Left colon (tissue), 2 donors: ENCODE measurements at regions not wholly inside any gene's neighbourhood (a gene's known extent, or its start where the extent isn't known, plus 50 kb on each side); places are given as distances from the start of the nearest gene placed in this dataset.
A peak's percentile ranks its signal among the peaks of the same experiment; 100 is the strongest.
"Not testable (repeated sequence)": the region's sequence is repeated elsewhere in the genome, so short reads cannot be mapped to it uniquely, and the experiment has no call there.

ENCODE experiments used
- ATAC-seq: fragments of 200-7000 bp; cut with Tn5 transposase; one replicate; pipeline ENCODE4 v1.9.1; 2020; ENCODE audit warnings: mild to moderate bottlenecking, moderate library complexity
- DNase-seq, 2 donors: peaks; one replicate each; pipeline ENCODE4 v3.0.0-alpha.2; 2020
- intact Hi-C, 2 donors: fragments of 100-400 bp; cut with DNase I in 1 of 2; cut with micrococcal nuclease in 1 of 2; formaldehyde crosslinking; loops; one replicate each; pipeline versions ENCODE4 v1.11.2 to v1.14.0; 2022; cut with DNase I, micrococcal nuclease
- donor health status: DM: no; HTN: no; CAD: no.
- donor health status: DM: yes; HTN: yes; CAD: no.

- intact Hi-C loops: no loop called here
- ATAC-seq (no peak), DNase-seq (no peak)
Observed at GRCh38 chr10:53667063-53667462, 894.5 kb upstream of the MBL2 start.

GRCh38 chr10:53664282-53665019 is 891.9 kb upstream of the MBL2 start:
- DNase-seq (peak; percentile 44 to 56), ATAC-seq (peak; percentile 92)
- intact Hi-C loops: no loop called here

GRCh38 chr10:53650794-53651193 is 878.2 kb upstream of the MBL2 start:
- DNase-seq: no peak
- ATAC-seq: no peak
- intact Hi-C loops: no loop called here

- ATAC-seq, DNase-seq, intact Hi-C loops: not testable (repeated sequence)
Observed at GRCh38 chr10:53647221-53647620, 874.6 kb upstream of the MBL2 start.

GRCh38 chr10:53646525-53646924 is 873.9 kb upstream of the MBL2 start:
- no peak for DNase-seq
- intact Hi-C loops: no loop called here
- ATAC-seq: no peak

- ATAC-seq (no peak), DNase-seq (no peak)
- intact Hi-C loops: no loop called here
Observed at GRCh38 chr10:53645951-53646350, 873.4 kb upstream of the MBL2 start.

- intact Hi-C loops: no loop called here
- DNase-seq (no peak), ATAC-seq (no peak)
Observed at GRCh38 chr10:53638006-53638405, 865.4 kb upstream of the MBL2 start.

GRCh38 chr10:53624722-53625121 is 852.1 kb upstream of the MBL2 start:
- ATAC-seq (no peak), DNase-seq (no peak)
- intact Hi-C loops: no loop called here

GRCh38 chr10:53622201-53622600 is 849.6 kb upstream of the MBL2 start:
- no peak for DNase-seq
- intact Hi-C loops: no loop called here
- ATAC-seq: no peak

GRCh38 chr10:53619671-53620070 is 847.1 kb upstream of the MBL2 start:
- intact Hi-C loops: no loop called here
- ATAC-seq (no peak), DNase-seq (no peak)

GRCh38 chr10:53607691-53608090 is 835.1 kb upstream of the MBL2 start:
- intact Hi-C loops: no loop called here
- DNase-seq: no peak
- ATAC-seq: no peak

GRCh38 chr10:53606981-53607380 is 834.4 kb upstream of the MBL2 start:
- ATAC-seq: no peak
- intact Hi-C loops: no loop called here
- no peak for DNase-seq

GRCh38 chr10:53601260-53601875 is 828.8 kb upstream of the MBL2 start:
- ATAC-seq (peak; percentile 74), DNase-seq (no peak)
- intact Hi-C loops: no loop called here

- no peak for DNase-seq
- ATAC-seq: no peak
- intact Hi-C loops: no loop called here
Observed at GRCh38 chr10:53598914-53599313, 826.3 kb upstream of the MBL2 start.

- DNase-seq (no peak), ATAC-seq (no peak)
- intact Hi-C loops: no loop called here
Observed at GRCh38 chr10:53597835-53598251, 825.3 kb upstream of the MBL2 start.

- intact Hi-C loops: no loop called here
- DNase-seq: no peak
- no peak for ATAC-seq
Observed at GRCh38 chr10:53580465-53580864, 807.9 kb upstream of the MBL2 start.

- ATAC-seq: no peak
- intact Hi-C loops: no loop called here
- DNase-seq: no peak
Observed at GRCh38 chr10:53579773-53580172, 807.2 kb upstream of the MBL2 start.

GRCh38 chr10:53574024-53574423 is 801.4 kb upstream of the MBL2 start:
- DNase-seq (no peak), ATAC-seq (no peak)
- intact Hi-C loops: no loop called here

- intact Hi-C loops: no loop called here
- DNase-seq (no peak), ATAC-seq (no peak)
Observed at GRCh38 chr10:53573498-53573897, 800.9 kb upstream of the MBL2 start.

- intact Hi-C loops: no loop called here
- no peak for DNase-seq
- ATAC-seq: no peak
Observed at GRCh38 chr10:53572799-53573198, 800.2 kb upstream of the MBL2 start.

- DNase-seq: no peak
- no peak for ATAC-seq
- intact Hi-C loops: no loop called here
Observed at GRCh38 chr10:53570221-53570620, 797.6 kb upstream of the MBL2 start.
